ENCODE measurements at regions not wholly inside any gene's neighbourhood (a gene's known extent, or its start where the extent isn't known, plus 50 kb on each side); places are given as distances from the start of the nearest gene placed in this dataset.

DNA sequence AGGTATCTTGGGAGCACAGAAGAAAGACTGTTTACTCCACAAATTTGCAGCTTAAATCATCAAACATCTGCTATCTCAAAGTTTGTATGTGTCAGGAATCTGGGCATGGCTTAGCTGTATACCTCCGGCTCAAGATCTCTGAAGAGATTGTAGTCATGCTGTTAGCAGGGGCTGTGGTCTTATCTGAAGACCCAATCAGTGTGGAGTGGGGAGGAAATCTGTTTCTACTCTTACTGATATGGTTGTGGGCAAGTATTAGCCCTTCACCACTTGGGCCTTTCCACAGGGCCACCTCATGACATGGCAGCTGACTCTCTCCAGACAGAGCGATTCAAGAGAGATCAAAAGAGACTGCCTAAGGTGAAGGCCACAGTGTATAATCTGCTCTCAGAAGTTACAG, 438.7 kb downstream of the KIF2B start:
- TF ChIP-seq, protein P1, sequence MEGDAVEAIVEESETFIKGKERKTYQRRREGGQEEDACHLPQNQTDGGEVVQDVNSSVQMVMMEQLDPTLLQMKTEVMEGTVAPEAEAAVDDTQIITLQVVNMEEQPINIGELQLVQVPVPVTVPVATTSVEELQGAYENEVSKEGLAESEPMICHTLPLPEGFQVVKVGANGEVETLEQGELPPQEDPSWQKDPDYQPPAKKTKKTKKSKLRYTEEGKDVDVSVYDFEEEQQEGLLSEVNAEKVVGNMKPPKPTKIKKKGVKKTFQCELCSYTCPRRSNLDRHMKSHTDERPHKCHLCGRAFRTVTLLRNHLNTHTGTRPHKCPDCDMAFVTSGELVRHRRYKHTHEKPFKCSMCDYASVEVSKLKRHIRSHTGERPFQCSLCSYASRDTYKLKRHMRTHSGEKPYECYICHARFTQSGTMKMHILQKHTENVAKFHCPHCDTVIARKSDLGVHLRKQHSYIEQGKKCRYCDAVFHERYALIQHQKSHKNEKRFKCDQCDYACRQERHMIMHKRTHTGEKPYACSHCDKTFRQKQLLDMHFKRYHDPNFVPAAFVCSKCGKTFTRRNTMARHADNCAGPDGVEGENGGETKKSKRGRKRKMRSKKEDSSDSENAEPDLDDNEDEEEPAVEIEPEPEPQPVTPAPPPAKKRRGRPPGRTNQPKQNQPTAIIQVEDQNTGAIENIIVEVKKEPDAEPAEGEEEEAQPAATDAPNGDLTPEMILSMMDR (IDR thresholded peaks at IDR 0.05; ENCODE audit: control extremely low read depth, extremely low read depth, low read depth, missing control alignments), result no peak
- no peak for DNase-seq (ENCODE audit: extremely low spot score)
- ChIA-PET CTCF (no interaction called here), POLR2A (no interaction called here)

DNA sequence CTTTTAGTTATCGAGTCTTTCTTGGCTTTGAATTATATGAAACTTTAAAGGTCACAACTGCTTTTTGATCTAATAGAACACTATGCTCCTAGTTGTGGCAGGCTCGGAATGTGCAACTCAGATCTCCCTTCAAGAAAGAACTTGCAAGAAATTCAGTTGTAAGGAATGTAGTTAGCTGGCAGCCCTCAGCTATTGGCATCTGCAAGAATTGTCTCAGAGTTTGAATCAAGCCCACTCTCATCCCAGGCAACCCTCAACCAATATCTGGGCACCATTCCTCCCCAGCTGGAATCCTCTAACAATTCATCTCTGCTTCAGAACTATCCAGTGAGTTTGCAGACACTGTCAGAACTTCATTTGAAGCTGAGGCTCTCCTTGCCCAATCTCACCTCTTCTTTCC, 447.2 kb downstream of the KIF2B start:
- TF ChIP-seq, protein P1 (IDR thresholded peaks at IDR 0.05; ENCODE audit: control extremely low read depth, extremely low read depth, low read depth, missing control alignments), result no peak
- no peak for DNase-seq (ENCODE audit: extremely low spot score)
- ChIA-PET POLR2A (no interaction called here), CTCF (no interaction called here)

DNA sequence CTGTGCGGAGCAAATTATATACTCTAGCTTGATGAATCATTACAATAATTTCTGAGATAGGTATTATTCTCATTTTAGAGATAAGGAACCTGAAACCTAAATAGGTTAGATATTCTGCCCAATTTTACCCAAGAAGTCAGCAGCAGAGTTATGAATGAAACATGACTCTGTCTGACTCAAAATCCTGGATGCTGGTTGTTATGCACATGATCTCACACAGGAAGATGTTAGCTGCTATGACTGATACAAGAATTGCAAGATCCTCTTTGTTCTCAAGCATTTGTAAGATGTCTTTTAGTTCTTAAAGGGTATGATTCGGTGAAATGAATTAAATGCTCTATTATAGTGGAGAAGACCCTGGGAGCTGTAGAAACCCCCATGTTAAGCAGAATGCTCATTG, 447.8 kb downstream of the KIF2B start:
- TF ChIP-seq, protein P1 (IDR thresholded peaks at IDR 0.05; ENCODE audit: control extremely low read depth, extremely low read depth, low read depth, missing control alignments), result no peak
- ChIA-PET CTCF (no interaction called here), POLR2A (no interaction called here)
- no peak for DNase-seq (ENCODE audit: extremely low spot score)

DNA sequence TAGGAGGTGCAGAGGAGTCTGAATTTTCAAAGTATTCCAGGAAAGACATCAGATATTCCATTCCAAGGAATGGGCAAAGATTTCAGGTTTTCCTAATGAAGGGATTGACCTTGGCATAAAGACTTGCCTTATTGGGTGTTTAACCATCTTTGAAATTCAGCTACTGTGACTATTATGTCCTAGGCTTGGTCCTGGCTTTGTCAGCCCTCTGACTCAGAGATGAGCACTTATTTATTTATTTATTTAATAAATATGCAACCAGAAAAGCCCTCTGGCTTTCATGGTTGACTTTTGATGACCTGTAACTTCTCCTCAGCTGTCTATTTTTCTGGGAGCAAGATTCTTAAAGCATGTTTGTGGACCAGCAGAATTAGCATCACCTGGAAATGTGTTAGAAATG, 455.1 kb downstream of the KIF2B start:
- POLR2A ChIA-PET, result no interaction called here
- no peak for DNase-seq (ENCODE audit: extremely low spot score)
- TF ChIP-seq, protein P1 (IDR thresholded peaks at IDR 0.05; ENCODE audit: control extremely low read depth, extremely low read depth, low read depth, missing control alignments), result no peak
- CTCF ChIA-PET, result no interaction called here

DNA sequence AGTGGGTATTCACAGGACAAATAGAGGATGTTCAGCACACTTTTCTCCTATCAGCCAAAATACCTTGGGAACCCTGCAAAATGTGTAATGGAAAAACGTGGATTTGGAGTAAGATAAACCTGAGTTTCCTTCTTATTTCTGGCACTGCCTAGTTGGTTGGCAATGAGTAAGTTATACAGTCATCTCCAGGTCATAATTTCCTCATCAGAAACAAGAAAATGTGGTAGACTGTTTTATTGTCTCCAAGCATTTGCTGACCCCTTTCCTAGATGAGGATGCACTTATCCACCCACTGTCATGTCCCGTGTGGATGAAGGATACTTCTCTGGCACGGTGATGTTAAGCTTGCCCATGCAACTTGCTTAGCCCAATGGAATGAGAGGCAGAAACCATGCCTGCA, 458.0 kb downstream of the KIF2B start:
- CTCF ChIA-PET, result no interaction called here
- no peak for DNase-seq (ENCODE audit: extremely low spot score)

DNA sequence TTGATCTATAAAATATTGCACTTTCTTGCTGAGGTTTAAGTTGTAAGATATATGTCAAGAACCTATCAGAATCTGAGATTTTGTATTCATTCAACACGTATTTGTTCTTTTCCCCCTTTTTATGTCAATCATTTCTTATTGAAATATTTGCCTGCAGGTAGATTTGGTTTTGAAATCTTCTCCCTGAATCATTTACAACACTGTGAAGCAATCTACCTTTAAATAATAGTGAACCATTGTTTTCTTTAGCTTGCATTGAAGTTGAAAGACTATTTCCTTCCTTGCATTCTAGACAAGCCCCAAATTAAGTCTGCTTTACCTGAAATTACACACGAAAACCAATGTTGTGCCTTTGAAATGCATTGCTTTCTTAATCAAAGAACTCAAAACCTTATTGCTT, 460.2 kb downstream of the KIF2B start:
- no peak for DNase-seq (ENCODE audit: extremely low spot score)
- TF ChIP-seq, protein P1 (IDR thresholded peaks at IDR 0.05; ENCODE audit: control extremely low read depth, extremely low read depth, low read depth, missing control alignments), result no peak
- CTCF ChIA-PET, result no interaction called here
- POLR2A ChIA-PET, result no interaction called here

More for the DNA sequence above, 458.0 kb downstream of the KIF2B start:
- POLR2A ChIA-PET, result no interaction called here
- TF ChIP-seq, protein P1 (IDR thresholded peaks at IDR 0.05; ENCODE audit: control extremely low read depth, extremely low read depth, low read depth, missing control alignments), result no peak

DNA sequence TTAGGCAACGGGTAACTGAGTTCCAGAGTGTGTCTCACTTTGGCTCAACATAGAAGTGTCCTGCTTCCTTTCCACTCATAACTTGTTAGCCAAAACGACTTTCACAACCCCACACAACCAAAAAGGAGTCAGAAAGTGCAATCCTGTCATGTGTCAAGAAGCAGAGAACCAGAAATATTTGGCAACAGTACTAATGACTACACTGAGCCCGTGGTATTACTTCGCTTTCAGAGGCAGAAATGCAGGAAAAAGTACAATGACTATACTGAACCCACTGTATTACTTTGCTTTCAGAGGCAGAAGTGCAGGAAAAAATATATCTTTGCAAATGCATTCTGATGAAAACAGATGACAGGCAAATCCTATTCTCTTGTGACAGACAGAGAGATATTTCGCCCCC, 484.6 kb downstream of the KIF2B start:
- TF ChIP-seq, protein P1 (IDR thresholded peaks at IDR 0.05; ENCODE audit: control extremely low read depth, extremely low read depth, low read depth, missing control alignments), result no peak
- CTCF ChIA-PET, result no interaction called here
- DNase-seq (ENCODE audit: extremely low spot score), result no peak
- POLR2A ChIA-PET, result no interaction called here

Measured in GM10248 (cell line).